ENCODE measurements at regions not wholly inside any gene's neighbourhood (a gene's known extent, or its start where the extent isn't known, plus 50 kb on each side); places are given as distances from the start of the nearest gene placed in this dataset.

GRCh38 chr2:52934920-52935640, 832.5 kb upstream of the CHAC2 start:
- TF ChIP-seq CTCF (IDR thresholded peaks at IDR 0.05) (no peak), POLR2A (IDR thresholded peaks at IDR 0.05) (no peak)
